H9 (cell line): ENCODE measurements at regions not wholly inside any gene's neighbourhood (a gene's known extent, or its start where the extent isn't known, plus 50 kb on each side); places are given as distances from the start of the nearest gene placed in this dataset.

Experiments
- DNase-seq: peaks from one replicate; pipeline ENCODE4 v3.0.0-alpha.2; 2017
- H2AFZ ChIP-seq: one replicate; pipeline ENCODE4 v1.6.1; 2013; ENCODE audit warnings: mild to moderate bottlenecking, low read length, control low read depth, moderate library complexity
- H2AK5ac ChIP-seq: 2 replicates; pipeline ENCODE4 v1.6.1; 2013; ENCODE audit warnings: low read length, control low read depth, mixed read lengths; ENCODE audit not compliant: insufficient read length
- H2BK120ac ChIP-seq: one replicate; pipeline ENCODE4 v1.6.1; 2013; ENCODE audit warnings: low read depth, mild to moderate bottlenecking, low read length, control low read depth, inconsistent platforms; ENCODE audit not compliant: poor library complexity, severe bottlenecking
- H2BK12ac ChIP-seq: 2 replicates; pipeline ENCODE4 v1.6.1; 2013; ENCODE audit warnings: low read length, control low read depth, mixed read lengths, low read depth; ENCODE audit not compliant: insufficient read length
- H2BK15ac ChIP-seq: 2 replicates; pipeline ENCODE4 v1.6.1; 2013; ENCODE audit warnings: low read depth, low read length, control low read depth
- H2BK20ac ChIP-seq: one replicate; pipeline ENCODE4 v1.6.1; 2013; ENCODE audit warnings: low read depth, mild to moderate bottlenecking, low read length, control low read depth, inconsistent platforms; ENCODE audit not compliant: poor library complexity, severe bottlenecking
- H2BK5ac ChIP-seq: 2 replicates; pipeline ENCODE4 v1.6.1; 2013; ENCODE audit warnings: low read length, control low read depth, mixed read lengths; ENCODE audit not compliant: insufficient read length
- H3K14ac ChIP-seq: 2 replicates; pipeline ENCODE4 v1.6.1; 2013; ENCODE audit warnings: low read length, control low read depth; ENCODE audit not compliant: insufficient read depth
- H3K18ac ChIP-seq: 2 replicates; pipeline ENCODE4 v1.6.1; 2013; ENCODE audit warnings: low read depth, mild to moderate bottlenecking, mixed read lengths, low read length, control low read depth; ENCODE audit not compliant: insufficient read length
- H3K23ac ChIP-seq: 2 replicates; pipeline ENCODE4 v1.6.1; 2013; ENCODE audit warnings: low read length, control low read depth, mixed read lengths, low read depth; ENCODE audit not compliant: insufficient read length
- H3K23me2 ChIP-seq: 2 replicates; pipeline ENCODE4 v1.6.1; 2013; ENCODE audit warnings: low read depth, mild to moderate bottlenecking, mixed read lengths, low read length, control low read depth; ENCODE audit not compliant: insufficient read length, poor library complexity, severe bottlenecking
- H3K27ac ChIP-seq: 2 replicates; pipeline ENCODE4 v1.5.1; 2013; ENCODE audit warnings: low read length, control low read depth, mixed read lengths, low read depth; ENCODE audit not compliant: insufficient read length
- H3K27me3 ChIP-seq: 2 replicates; pipeline ENCODE4 v1.6.1; 2013; ENCODE audit warnings: low read length, control low read depth, inconsistent platforms; ENCODE audit not compliant: insufficient read depth
- H3K4ac ChIP-seq: 2 replicates; pipeline ENCODE4 v1.6.1; 2013; ENCODE audit warnings: low read depth, mild to moderate bottlenecking, control low read depth, inconsistent platforms, low read length, moderate library complexity
- H3K4me1 ChIP-seq: 2 replicates; pipeline ENCODE4 v1.6.1; 2013; ENCODE audit warnings: low read length, control low read depth, inconsistent platforms; ENCODE audit not compliant: insufficient read depth
- H3K4me2 ChIP-seq: 2 replicates; pipeline ENCODE4 v1.6.1; 2013; ENCODE audit warnings: low read length, control low read depth, mixed read lengths; ENCODE audit not compliant: insufficient read length, insufficient read depth
- H3K56ac ChIP-seq: 2 replicates; pipeline ENCODE4 v1.6.1; 2013; ENCODE audit warnings: low read depth, mild to moderate bottlenecking, mixed read lengths, low read length, control low read depth; ENCODE audit not compliant: insufficient read length
- H3K79me1 ChIP-seq: 2 replicates; pipeline ENCODE4 v1.6.1; 2013; ENCODE audit warnings: low read depth, mild to moderate bottlenecking, moderate library complexity, low read length, control low read depth, inconsistent platforms; ENCODE audit not compliant: insufficient read depth, poor library complexity, severe bottlenecking
- H3K79me2 ChIP-seq: 2 replicates; pipeline ENCODE4 v1.6.1; 2013; ENCODE audit warnings: low read length, control low read depth, inconsistent platforms; ENCODE audit not compliant: insufficient read depth
- H3K9ac ChIP-seq: 2 replicates; pipeline ENCODE4 v1.6.1; 2013; ENCODE audit warnings: low read length, control low read depth, mixed read lengths; ENCODE audit not compliant: insufficient read length; ENCODE audit errors: extremely low read depth
- H3K9me3 ChIP-seq: one replicate; pipeline ENCODE4 v1.6.1; 2013; ENCODE audit warnings: low read depth, low read length, inconsistent platforms; ENCODE audit not compliant: control insufficient read depth
- H3T11ph ChIP-seq: one replicate; pipeline ENCODE4 v1.6.1; 2013; ENCODE audit warnings: mild to moderate bottlenecking, low read length, control low read depth, inconsistent platforms
- H4K20me1 ChIP-seq: one replicate; pipeline ENCODE4 v1.6.1; 2013; ENCODE audit not compliant: control insufficient read depth, insufficient read length, insufficient read depth
- H4K5ac ChIP-seq: 2 replicates; pipeline ENCODE4 v1.6.1; 2013; ENCODE audit warnings: low read depth, mild to moderate bottlenecking, mixed read lengths, low read length, control low read depth; ENCODE audit not compliant: insufficient read length
- H4K8ac ChIP-seq: replicated peaks from 2 replicates; pipeline ENCODE4 v1.6.1; 2013; ENCODE audit warnings: low read length, control low read depth, mixed read lengths, low read depth; ENCODE audit not compliant: insufficient read length
- H4K91ac ChIP-seq: 2 replicates; pipeline ENCODE4 v1.6.1; 2013; ENCODE audit warnings: low read depth, mild to moderate bottlenecking, moderate library complexity, mixed read lengths, low read length, control low read depth; ENCODE audit not compliant: insufficient read length
- H3K27ac Mint-ChIP-seq, 3 experiments: 2 replicates in 2 of 3; 3 replicates in 1 of 3; pipeline ENCODE4 v1.8.0; 2020 to 2021; ENCODE audit warnings: mixed read lengths in 3 of 3, mild to moderate bottlenecking in 1 of 3, moderate library complexity in 1 of 3
- H3K27me3 Mint-ChIP-seq: 2 replicates; pipeline ENCODE4 v1.8.0; 2021; ENCODE audit warnings: low read depth, mild to moderate bottlenecking, moderate library complexity, mixed read lengths
- H3K36me3 Mint-ChIP-seq, 3 experiments: 2 replicates in 2 of 3; 3 replicates in 1 of 3; pipeline ENCODE4 v1.8.0; 2020 to 2021; ENCODE audit warnings: low read depth in 3 of 3, mixed read lengths in 3 of 3; ENCODE audit not compliant: insufficient read depth in 1 of 3
- H3K4me1 Mint-ChIP-seq, 2 experiments: 2 replicates each; pipeline ENCODE4 v1.8.0; 2020; ENCODE audit warnings: mixed read lengths in 2 of 2
- H3K4me3 Mint-ChIP-seq, 2 experiments: 2 replicates in 1 of 2; 3 replicates in 1 of 2; pipeline ENCODE4 v1.8.0; 2020 to 2021; ENCODE audit warnings: mild to moderate bottlenecking in 2 of 2, mixed read lengths in 2 of 2, moderate library complexity in 1 of 2
- H3K9me3 Mint-ChIP-seq, 2 experiments: 2 replicates in 1 of 2; 3 replicates in 1 of 2; pipeline ENCODE4 v1.8.0; 2020; ENCODE audit warnings: mild to moderate bottlenecking in 2 of 2, mixed read lengths in 2 of 2, moderate library complexity in 1 of 2
- CTCF ChIP-seq: fragments of 200-600 bp; sonication (generic); conservative IDR thresholded peaks from 3 replicates; pipeline ENCODE4 v1.8.0; 2021; ENCODE audit warnings: antibody characterized with exemption, mild to moderate bottlenecking
- WGBS: extraction: QIAGEN DNeasy Blood & Tissue Kit; methylation state at CpG from one replicate; pipeline ENCODE4 v1.1.7; 2013; ENCODE audit warnings: missing lambda C conversion rate, low lambda C conversion rate, mixed read lengths; ENCODE audit not compliant: insufficient read length; ENCODE audit errors: extremely low coverage; 5-methylcytosine and 5-hydroxymethylcytosine counted together

- Histone ChIP-seq H3K18ac (no peak overlapping the region), H3K27me3 (no peaks in the 10 kb centered on the region), H3K56ac (no peak overlapping the region), H3K79me2 (no peaks in the 10 kb centered on the region), H3K9me3 (no peaks in the 10 kb centered on the region), H3K23ac (no peak overlapping the region), H2AFZ (no peak overlapping the region), H2BK120ac (no peak overlapping the region), H4K5ac (no peak overlapping the region), H3K9ac (no peak overlapping the region), H3K14ac (no peak overlapping the region), H3K27ac (no peak overlapping the region), H4K8ac (no peak overlapping the region), H2BK20ac (no peak overlapping the region), H3K79me1 (no peaks in the 10 kb centered on the region), H4K91ac (no peak overlapping the region), H4K20me1 (no peaks in the 10 kb centered on the region), H2BK12ac (no peak overlapping the region), H2BK15ac (no peak overlapping the region), H3K4me1 (no peaks in the 10 kb centered on the region), H3T11ph (no peak overlapping the region), H3K4ac (no peak overlapping the region), H3K23me2 (no peaks in the 10 kb centered on the region), H2BK5ac (no peak overlapping the region), H2AK5ac (no peak overlapping the region), H3K4me2 (no peak overlapping the region)
- Mint-ChIP-seq H3K27ac (no peak overlapping the region), H3K36me3 (no peaks in the 10 kb centered on the region), H3K4me1 (no peaks in the 10 kb centered on the region), H3K27me3 (peaks cover 35% of the 10 kb centered on the region), H3K4me3 (no peak overlapping the region), H3K9me3 (no peaks in the 10 kb centered on the region)
- no CpG with 5 or more reads among the region's 7 CpGs for WGBS
- no peak for DNase-seq
- no peak for TF ChIP-seq CTCF
Measured at GRCh38 chr10:35986756-35987502, 344.8 kb upstream of the FZD8 start.
